H1 (cell line): ENCODE measurements at regions not wholly inside any gene's neighbourhood (a gene's known extent, or its start where the extent isn't known, plus 50 kb on each side); places are given as distances from the start of the nearest gene placed in this dataset.

Source experiments
- CTCF ChIA-PET: fragments of 300-600 bp; sonication (Branson Sonifier 250); formaldehyde crosslinking; loops from one replicate; lab custom pipeline; 2021; ENCODE audit not compliant: partially characterized antibody; lab: Charles Lee
- POLR2A ChIA-PET: fragments of 300-600 bp; sonication (Branson Sonifier 250); formaldehyde crosslinking; loops from one replicate; lab custom pipeline; 2021; ENCODE audit warnings: inconsistent platforms; ENCODE audit not compliant: partially characterized antibody; lab: Charles Lee
- DNase-seq, 2 experiments: peaks; one replicate each; pipeline versions ENCODE4 v3.0.0 to v3.0.0-alpha.2; 2010 to 2022; ENCODE audit warnings: low spot score in 2 of 2, low read depth in 1 of 2, mixed read lengths in 1 of 2
- FAIRE-seq: peaks from 2 replicates; lab custom pipeline; 2011; peaks lifted over from hg19 to GRCh38; lab: Jason Lieb, UNC
- H2AFZ ChIP-seq: 2 replicates; pipeline ENCODE4 v1.8.1; 2012; ENCODE audit warnings: low read length, inconsistent platforms
- H2AK5ac ChIP-seq: 2 replicates; pipeline ENCODE4 v1.6.1; 2013; ENCODE audit warnings: low read depth, low read length
- H2BK120ac ChIP-seq: replicated peaks from 2 replicates; pipeline ENCODE3; 2013; ENCODE audit warnings: low read depth, low read length, inconsistent platforms
- H2BK12ac ChIP-seq: 2 replicates; pipeline ENCODE4 v1.6.1; 2013; ENCODE audit warnings: low read depth, low read length
- H2BK15ac ChIP-seq: 2 replicates; pipeline ENCODE4 v1.6.1; 2013; ENCODE audit warnings: low read length
- H2BK20ac ChIP-seq: 2 replicates; pipeline ENCODE4 v1.6.1; 2013; ENCODE audit warnings: low read length
- H2BK5ac ChIP-seq: 2 replicates; pipeline ENCODE4 v1.6.1; 2013; ENCODE audit warnings: low read depth, low read length
- H3K14ac ChIP-seq: 2 replicates; pipeline ENCODE4 v1.6.1; 2013; ENCODE audit warnings: inconsistent platforms; ENCODE audit not compliant: insufficient read length
- H3K18ac ChIP-seq: 2 replicates; pipeline ENCODE4 v1.6.1; 2013; ENCODE audit warnings: low read length; ENCODE audit errors: extremely low read depth
- H3K23ac ChIP-seq: 2 replicates; pipeline ENCODE4 v1.6.1; 2013; ENCODE audit warnings: inconsistent platforms; ENCODE audit not compliant: insufficient read length
- H3K23me2 ChIP-seq: 2 replicates; pipeline ENCODE4 v1.6.1; 2013; ENCODE audit warnings: low read depth, low read length
- H3K27ac ChIP-seq: 2 replicates; pipeline ENCODE4 v1.6.1; 2011; ENCODE audit warnings: low read depth, low read length, inconsistent platforms
- H3K27me3 ChIP-seq, 4 experiments: replicated peaks in 1 of 4; 1 replicate in 1 of 4; 2 replicates in 3 of 4; pipeline versions ENCODE4 v1.6.1 to v1.8.1; 2011 to 2013; ENCODE audit warnings: low read length in 3 of 4, mild to moderate bottlenecking in 3 of 4, inconsistent platforms in 2 of 4, mixed read lengths in 2 of 4, moderate library complexity in 1 of 4; ENCODE audit not compliant: control insufficient read depth in 3 of 4, insufficient read depth in 3 of 4; ENCODE audit errors: extremely low read depth in 1 of 4
- H3K36me3 ChIP-seq, 4 experiments: 2 replicates each; pipeline versions ENCODE4 v1.6.1 to v1.8.1; 2011 to 2013; ENCODE audit warnings: mild to moderate bottlenecking in 4 of 4, low read length in 3 of 4, moderate library complexity in 2 of 4, control low read depth in 1 of 4, inconsistent platforms in 1 of 4; ENCODE audit not compliant: insufficient read depth in 4 of 4, control insufficient read depth in 2 of 4
- H3K4ac ChIP-seq: replicated peaks from 2 replicates; pipeline ENCODE3; 2013; ENCODE audit warnings: low read length, low read depth, mixed read lengths, inconsistent platforms; ENCODE audit not compliant: insufficient read length
- H3K4me1 ChIP-seq, 4 experiments: replicated peaks in 1 of 4; 1 replicate in 1 of 4; 2 replicates in 3 of 4; pipeline versions ENCODE4 v1.6.1 to v1.8.1; 2011 to 2013; ENCODE audit warnings: low read length in 3 of 4, inconsistent platforms in 2 of 4, mixed read lengths in 1 of 4; ENCODE audit not compliant: insufficient read depth in 4 of 4, control insufficient read depth in 3 of 4
- H3K4me2 ChIP-seq, 2 experiments: 2 replicates each; pipeline versions ENCODE4 v1.6.1 to v1.8.1; 2011 to 2013; ENCODE audit warnings: low read depth in 2 of 2, low read length in 2 of 2, control low read depth in 1 of 2, inconsistent platforms in 1 of 2, mild to moderate bottlenecking in 1 of 2; ENCODE audit not compliant: insufficient read depth in 1 of 2
- H3K4me3 ChIP-seq, 4 experiments: fragments of 200-600, 300-600 bp in 1 of 4; sonication (generic), shearing (Covaris generic), sonication (Bioruptor Twin) in 1 of 4; 2 replicates each; pipeline versions ENCODE4 v1.5.1 to v1.8.1; 2011 to 2016; ENCODE audit warnings: low read length in 4 of 4, low read depth in 3 of 4, control low read depth in 2 of 4, inconsistent platforms in 2 of 4, mild to moderate bottlenecking in 2 of 4, mixed read lengths in 1 of 4, moderate library complexity in 1 of 4; ENCODE audit not compliant: insufficient read depth in 2 of 4; ENCODE audit errors: extremely low read depth in 1 of 4
- H3K56ac ChIP-seq: replicated peaks from 2 replicates; pipeline ENCODE3; 2013; ENCODE audit warnings: low read depth, mild to moderate bottlenecking, mixed read lengths, low read length, inconsistent platforms; ENCODE audit not compliant: insufficient read length
- H3K79me1 ChIP-seq: 2 replicates; pipeline ENCODE4 v1.6.1; 2013; ENCODE audit warnings: low read depth, low read length, control low read depth
- H3K79me2 ChIP-seq, 2 experiments: 2 replicates each; pipeline versions ENCODE4 v1.6.1 to v1.8.1; 2012 to 2013; ENCODE audit warnings: low read length in 2 of 2, mild to moderate bottlenecking in 2 of 2, inconsistent platforms in 1 of 2; ENCODE audit not compliant: insufficient read depth in 2 of 2, control insufficient read depth in 1 of 2
- H3K9ac ChIP-seq, 4 experiments: replicated peaks in 1 of 4; 1 replicate in 1 of 4; 2 replicates in 3 of 4; pipeline versions ENCODE4 v1.6.1 to v1.8.1; 2011 to 2013; ENCODE audit warnings: low read depth in 3 of 4, low read length in 3 of 4, control low read depth in 2 of 4, mild to moderate bottlenecking in 2 of 4, moderate library complexity in 2 of 4, inconsistent platforms in 1 of 4; ENCODE audit errors: extremely low read depth in 1 of 4
- H3K9me3 ChIP-seq, 2 experiments: 2 replicates each; pipeline versions ENCODE4 v1.6.1 to v1.8.1; 2012 to 2013; ENCODE audit warnings: mild to moderate bottlenecking in 2 of 2, moderate library complexity in 2 of 2, control low read depth in 1 of 2, inconsistent platforms in 1 of 2, low read depth in 1 of 2, low read length in 1 of 2, mixed read lengths in 1 of 2; ENCODE audit not compliant: insufficient read depth in 2 of 2
- H4K20me1 ChIP-seq, 2 experiments: replicated peaks in 1 of 2; 2 replicates each; pipeline versions ENCODE3 to v1.8.1; 2011 to 2013; ENCODE audit warnings: inconsistent platforms in 2 of 2, low read length in 2 of 2, mild to moderate bottlenecking in 1 of 2; ENCODE audit not compliant: insufficient read depth in 2 of 2, control insufficient read depth in 1 of 2
- H4K5ac ChIP-seq: 2 replicates; pipeline ENCODE4 v1.6.1; 2013; ENCODE audit warnings: low read length, low read depth, mixed read lengths, inconsistent platforms; ENCODE audit not compliant: insufficient read length
- H4K8ac ChIP-seq: 2 replicates; pipeline ENCODE4 v1.8.0; 2013; ENCODE audit warnings: mild to moderate bottlenecking, moderate library complexity, low read length, inconsistent platforms; ENCODE audit not compliant: insufficient read depth; ENCODE audit errors: extremely low read depth
- H4K91ac ChIP-seq: replicated peaks from 2 replicates; pipeline ENCODE3; 2013; ENCODE audit warnings: low read length, mixed read lengths, inconsistent platforms; ENCODE audit not compliant: insufficient read length
- ASH2L ChIP-seq: fragments of 200-600, 300-600 bp; sonication (generic); IDR thresholded peaks from one replicate; pipeline ENCODE4 v1.7.1; 2017; ENCODE audit warnings: low read length
- CBX5 ChIP-seq: fragments of 300-800, 300-1000 bp; sonication (generic); IDR thresholded peaks from 2 replicates; pipeline ENCODE4 v1.7.1; 2016; ENCODE audit warnings: antibody characterized with exemption, low read length, low read depth
- CHD2 ChIP-seq: IDR thresholded peaks from 2 replicates; pipeline ENCODE4 v1.6.1; 2012; ENCODE audit warnings: low read length, improper control_type of control experiment
- KDM4A ChIP-seq: IDR thresholded peaks from one replicate; pipeline ENCODE4 v1.7.1; 2012; ENCODE audit warnings: low read depth, mild to moderate bottlenecking, moderate library complexity, low read length, inconsistent platforms; ENCODE audit not compliant: severe bottlenecking
- POLR2AphosphoS5 ChIP-seq: IDR thresholded peaks from 2 replicates; pipeline ENCODE4 v1.6.1; 2011; ENCODE audit warnings: low read depth, low read length
- RAD21 ChIP-seq, 2 experiments: IDR thresholded peaks in 1 of 2; conservative IDR thresholded peaks in 1 of 2; 2 replicates each; pipeline ENCODE4 v1.6.1; 2011; ENCODE audit warnings: low read depth in 2 of 2, low read length in 2 of 2, improper control_type of control experiment in 1 of 2, inconsistent platforms in 1 of 2, mild to moderate bottlenecking in 1 of 2, moderate library complexity in 1 of 2
- RXRA ChIP-seq: IDR thresholded peaks from 2 replicates; pipeline ENCODE4 v1.6.1; 2011; ENCODE audit warnings: low read depth, mild to moderate bottlenecking, low read length, moderate library complexity; ENCODE audit not compliant: insufficient read depth
- SIRT6 ChIP-seq: IDR thresholded peaks from one replicate; pipeline ENCODE4 v1.7.1; 2012; ENCODE audit warnings: low read length, inconsistent platforms
- WGBS, 2 experiments: shearing (Covaris generic) in 1 of 2; methylation state at CpG; one replicate each; pipeline versions ENCODE4 v1.1.6 to v1.1.7; 2013 to 2015; ENCODE audit warnings: low lambda C conversion rate in 2 of 2, mixed read lengths in 2 of 2, inconsistent platforms in 1 of 2, low coverage in 1 of 2, missing lambda C conversion rate in 1 of 2; ENCODE audit not compliant: insufficient replicate concordance in 2 of 2, insufficient coverage in 1 of 2, insufficient read length in 1 of 2; ENCODE audit errors: extremely low coverage in 1 of 2, missing lambda C conversion rate in 1 of 2; 5-methylcytosine and 5-hydroxymethylcytosine counted together

GRCh38 chr6:165831812-165832510 is 168.9 kb upstream of the PDE10A start:
- Histone ChIP-seq H4K5ac (no peak overlapping the region), H3K79me2 (no peaks in the 10 kb centered on the region), H3K18ac (no peak overlapping the region), H3K27ac (no peak overlapping the region), H2BK20ac (no peak overlapping the region), H3K56ac (no peak overlapping the region), H4K8ac (no peak overlapping the region), H3K4me2 (no peak overlapping the region), H2BK120ac (no peak overlapping the region), H3K23ac (no peak overlapping the region), H3K14ac (no peak overlapping the region), H3K36me3 (no peaks in the 10 kb centered on the region), H2BK12ac (no peak overlapping the region), H3K4ac (no peak overlapping the region), H3K9me3 (no peaks in the 10 kb centered on the region), H4K91ac (no peak overlapping the region), H3K4me1 (no peaks in the 10 kb centered on the region; a peak in 1 of 7 replicates), H3K9ac (no peak overlapping the region), H3K4me3 (no peak overlapping the region), H2BK5ac (no peak overlapping the region), H2BK15ac (no peak overlapping the region), H2AFZ (no peak overlapping the region), H3K79me1 (no peaks in the 10 kb centered on the region), H3K23me2 (no peaks in the 10 kb centered on the region), H4K20me1 (no peaks in the 10 kb centered on the region), H2AK5ac (no peak overlapping the region), H3K27me3 (no peaks in the 10 kb centered on the region; a peak in 2 of 7 replicates)
- no peak for DNase-seq
- WGBS, 2 experiments = 84% methylated on average over 8 of the region's 8 CpGs; no CpG with 5 or more reads in 1 of the 2 experiments
- POLR2A ChIA-PET = no interaction called here
- CTCF ChIA-PET = interaction anchor here (3.0 kb wide), 1 partner anchor 18 kb away, joined by 7 read pairs; no protein-coding TSS in a partner anchor
- no peak for FAIRE-seq
- TF ChIP-seq ASH2L = no peak
- TF ChIP-seq RAD21 (IDR thresholded peaks at IDR 0.05 in 1 of 2, conservative IDR thresholded peaks at IDR 0.05 in 1 of 2; ENCODE audit: low read depth in 2 of 2, low read length in 2 of 2) = no peak
- no peak for TF ChIP-seq POLR2AphosphoS5
- no peak for TF ChIP-seq KDM4A
- TF ChIP-seq RXRA = no peak
- TF ChIP-seq CBX5 = no peak
- no peak for TF ChIP-seq CHD2
- no peak for TF ChIP-seq SIRT6
